H1 (cell line): ENCODE measurements at regions not wholly inside any gene's neighbourhood (a gene's known extent, or its start where the extent isn't known, plus 50 kb on each side); places are given as distances from the start of the nearest gene placed in this dataset.

Experiments used
- CTCF ChIA-PET: fragments of 300-600 bp; sonication (Branson Sonifier 250); formaldehyde crosslinking; loops from one replicate; lab custom pipeline; 2021; ENCODE audit not compliant: partially characterized antibody; lab: Charles Lee
- POLR2A ChIA-PET: fragments of 300-600 bp; sonication (Branson Sonifier 250); formaldehyde crosslinking; loops from one replicate; lab custom pipeline; 2021; ENCODE audit warnings: inconsistent platforms; ENCODE audit not compliant: partially characterized antibody; lab: Charles Lee
- DNase-seq, 2 experiments: peaks; one replicate each; pipeline versions ENCODE4 v3.0.0 to v3.0.0-alpha.2; 2010 to 2022; ENCODE audit warnings: low spot score in 2 of 2, low read depth in 1 of 2, mixed read lengths in 1 of 2
- FAIRE-seq: peaks from 2 replicates; lab custom pipeline; 2011; peaks lifted over from hg19 to GRCh38; lab: Jason Lieb, UNC
- H2AFZ ChIP-seq: 2 replicates; pipeline ENCODE4 v1.8.1; 2012; ENCODE audit warnings: low read length, inconsistent platforms
- H2AK5ac ChIP-seq: 2 replicates; pipeline ENCODE4 v1.6.1; 2013; ENCODE audit warnings: low read depth, low read length
- H2BK120ac ChIP-seq: replicated peaks from 2 replicates; pipeline ENCODE3; 2013; ENCODE audit warnings: low read depth, low read length, inconsistent platforms
- H2BK12ac ChIP-seq: 2 replicates; pipeline ENCODE4 v1.6.1; 2013; ENCODE audit warnings: low read depth, low read length
- H2BK15ac ChIP-seq: 2 replicates; pipeline ENCODE4 v1.6.1; 2013; ENCODE audit warnings: low read length
- H2BK20ac ChIP-seq: 2 replicates; pipeline ENCODE4 v1.6.1; 2013; ENCODE audit warnings: low read length
- H2BK5ac ChIP-seq: 2 replicates; pipeline ENCODE4 v1.6.1; 2013; ENCODE audit warnings: low read depth, low read length
- H3K14ac ChIP-seq: 2 replicates; pipeline ENCODE4 v1.6.1; 2013; ENCODE audit warnings: inconsistent platforms; ENCODE audit not compliant: insufficient read length
- H3K18ac ChIP-seq: 2 replicates; pipeline ENCODE4 v1.6.1; 2013; ENCODE audit warnings: low read length; ENCODE audit errors: extremely low read depth
- H3K23ac ChIP-seq: 2 replicates; pipeline ENCODE4 v1.6.1; 2013; ENCODE audit warnings: inconsistent platforms; ENCODE audit not compliant: insufficient read length
- H3K23me2 ChIP-seq: 2 replicates; pipeline ENCODE4 v1.6.1; 2013; ENCODE audit warnings: low read depth, low read length
- H3K27ac ChIP-seq: 2 replicates; pipeline ENCODE4 v1.6.1; 2011; ENCODE audit warnings: low read depth, low read length, inconsistent platforms
- H3K27me3 ChIP-seq, 4 experiments: replicated peaks in 1 of 4; 1 replicate in 1 of 4; 2 replicates in 3 of 4; pipeline versions ENCODE4 v1.6.1 to v1.8.1; 2011 to 2013; ENCODE audit warnings: low read length in 3 of 4, mild to moderate bottlenecking in 3 of 4, inconsistent platforms in 2 of 4, mixed read lengths in 2 of 4, moderate library complexity in 1 of 4; ENCODE audit not compliant: control insufficient read depth in 3 of 4, insufficient read depth in 3 of 4; ENCODE audit errors: extremely low read depth in 1 of 4
- H3K36me3 ChIP-seq, 4 experiments: 2 replicates each; pipeline versions ENCODE4 v1.6.1 to v1.8.1; 2011 to 2013; ENCODE audit warnings: mild to moderate bottlenecking in 4 of 4, low read length in 3 of 4, moderate library complexity in 2 of 4, control low read depth in 1 of 4, inconsistent platforms in 1 of 4; ENCODE audit not compliant: insufficient read depth in 4 of 4, control insufficient read depth in 2 of 4
- H3K4ac ChIP-seq: replicated peaks from 2 replicates; pipeline ENCODE3; 2013; ENCODE audit warnings: low read length, low read depth, mixed read lengths, inconsistent platforms; ENCODE audit not compliant: insufficient read length
- H3K4me1 ChIP-seq, 4 experiments: replicated peaks in 1 of 4; 1 replicate in 1 of 4; 2 replicates in 3 of 4; pipeline versions ENCODE4 v1.6.1 to v1.8.1; 2011 to 2013; ENCODE audit warnings: low read length in 3 of 4, inconsistent platforms in 2 of 4, mixed read lengths in 1 of 4; ENCODE audit not compliant: insufficient read depth in 4 of 4, control insufficient read depth in 3 of 4
- H3K4me2 ChIP-seq, 2 experiments: 2 replicates each; pipeline versions ENCODE4 v1.6.1 to v1.8.1; 2011 to 2013; ENCODE audit warnings: low read depth in 2 of 2, low read length in 2 of 2, control low read depth in 1 of 2, inconsistent platforms in 1 of 2, mild to moderate bottlenecking in 1 of 2; ENCODE audit not compliant: insufficient read depth in 1 of 2
- H3K4me3 ChIP-seq, 4 experiments: fragments of 200-600, 300-600 bp in 1 of 4; sonication (generic), shearing (Covaris generic), sonication (Bioruptor Twin) in 1 of 4; 2 replicates each; pipeline versions ENCODE4 v1.5.1 to v1.8.1; 2011 to 2016; ENCODE audit warnings: low read length in 4 of 4, low read depth in 3 of 4, control low read depth in 2 of 4, inconsistent platforms in 2 of 4, mild to moderate bottlenecking in 2 of 4, mixed read lengths in 1 of 4, moderate library complexity in 1 of 4; ENCODE audit not compliant: insufficient read depth in 2 of 4; ENCODE audit errors: extremely low read depth in 1 of 4
- H3K56ac ChIP-seq: replicated peaks from 2 replicates; pipeline ENCODE3; 2013; ENCODE audit warnings: low read depth, mild to moderate bottlenecking, mixed read lengths, low read length, inconsistent platforms; ENCODE audit not compliant: insufficient read length
- H3K79me1 ChIP-seq: 2 replicates; pipeline ENCODE4 v1.6.1; 2013; ENCODE audit warnings: low read depth, low read length, control low read depth
- H3K79me2 ChIP-seq, 2 experiments: 2 replicates each; pipeline versions ENCODE4 v1.6.1 to v1.8.1; 2012 to 2013; ENCODE audit warnings: low read length in 2 of 2, mild to moderate bottlenecking in 2 of 2, inconsistent platforms in 1 of 2; ENCODE audit not compliant: insufficient read depth in 2 of 2, control insufficient read depth in 1 of 2
- H3K9ac ChIP-seq, 4 experiments: replicated peaks in 1 of 4; 1 replicate in 1 of 4; 2 replicates in 3 of 4; pipeline versions ENCODE4 v1.6.1 to v1.8.1; 2011 to 2013; ENCODE audit warnings: low read depth in 3 of 4, low read length in 3 of 4, control low read depth in 2 of 4, mild to moderate bottlenecking in 2 of 4, moderate library complexity in 2 of 4, inconsistent platforms in 1 of 4; ENCODE audit errors: extremely low read depth in 1 of 4
- H3K9me3 ChIP-seq, 2 experiments: 2 replicates each; pipeline versions ENCODE4 v1.6.1 to v1.8.1; 2012 to 2013; ENCODE audit warnings: mild to moderate bottlenecking in 2 of 2, moderate library complexity in 2 of 2, control low read depth in 1 of 2, inconsistent platforms in 1 of 2, low read depth in 1 of 2, low read length in 1 of 2, mixed read lengths in 1 of 2; ENCODE audit not compliant: insufficient read depth in 2 of 2
- H4K20me1 ChIP-seq, 2 experiments: replicated peaks in 1 of 2; 2 replicates each; pipeline versions ENCODE3 to v1.8.1; 2011 to 2013; ENCODE audit warnings: inconsistent platforms in 2 of 2, low read length in 2 of 2, mild to moderate bottlenecking in 1 of 2; ENCODE audit not compliant: insufficient read depth in 2 of 2, control insufficient read depth in 1 of 2
- H4K5ac ChIP-seq: 2 replicates; pipeline ENCODE4 v1.6.1; 2013; ENCODE audit warnings: low read length, low read depth, mixed read lengths, inconsistent platforms; ENCODE audit not compliant: insufficient read length
- H4K8ac ChIP-seq: 2 replicates; pipeline ENCODE4 v1.8.0; 2013; ENCODE audit warnings: mild to moderate bottlenecking, moderate library complexity, low read length, inconsistent platforms; ENCODE audit not compliant: insufficient read depth; ENCODE audit errors: extremely low read depth
- H4K91ac ChIP-seq: replicated peaks from 2 replicates; pipeline ENCODE3; 2013; ENCODE audit warnings: low read length, mixed read lengths, inconsistent platforms; ENCODE audit not compliant: insufficient read length
- CHD1 ChIP-seq: IDR thresholded peaks from 2 replicates; pipeline ENCODE4 v1.6.1; 2012; ENCODE audit warnings: low read depth, low read length, improper control_type of control experiment
- CHD2 ChIP-seq: IDR thresholded peaks from 2 replicates; pipeline ENCODE4 v1.6.1; 2012; ENCODE audit warnings: low read length, improper control_type of control experiment
- CREB1 ChIP-seq: IDR thresholded peaks from 2 replicates; pipeline ENCODE4 v1.6.1; 2012; ENCODE audit warnings: inconsistent platforms
- CTBP2 ChIP-seq: IDR thresholded peaks from 2 replicates; pipeline ENCODE4 v1.7.0; 2011; ENCODE audit warnings: borderline replicate concordance, mild to moderate bottlenecking, moderate library complexity, mixed read lengths, low read length; ENCODE audit not compliant: insufficient read depth, insufficient read length
- HDAC2 ChIP-seq, 2 experiments: fragments of 300-600 bp in 1 of 2; sonication (generic) in 1 of 2; IDR thresholded peaks; 2 replicates each; pipeline ENCODE4 v1.6.1; 2011 to 2012; ENCODE audit warnings: low read depth in 2 of 2, low read length in 2 of 2, mild to moderate bottlenecking in 2 of 2, moderate library complexity in 2 of 2, borderline replicate concordance in 1 of 2, inconsistent platforms in 1 of 2
- POU5F1 ChIP-seq: IDR thresholded peaks from 2 replicates; pipeline ENCODE4 v1.6.1; 2011; ENCODE audit warnings: low read depth, mild to moderate bottlenecking, low read length, moderate library complexity
- RNF2 ChIP-seq: fragments of 200-900, 300-1000 bp; sonication (generic); IDR thresholded peaks from 2 replicates; pipeline ENCODE4 v1.7.1; 2016; ENCODE audit warnings: borderline replicate concordance, low read depth, mild to moderate bottlenecking, antibody characterized with exemption, low read length; ENCODE audit not compliant: poor library complexity, severe bottlenecking; ENCODE audit errors: missing control alignments
- SRF ChIP-seq: IDR thresholded peaks from 2 replicates; pipeline ENCODE4 v1.6.1; 2011; ENCODE audit warnings: mild to moderate bottlenecking, low read depth, low read length, moderate library complexity
- TEAD4 ChIP-seq: IDR thresholded peaks from 2 replicates; pipeline ENCODE4 v1.6.1; 2012; ENCODE audit warnings: low read depth, low read length, inconsistent platforms, mixed read lengths
- YY1 ChIP-seq: IDR thresholded peaks from 2 replicates; pipeline ENCODE4 v1.6.1; 2011; ENCODE audit warnings: low read depth, mild to moderate bottlenecking, low read length
- WGBS, 2 experiments: shearing (Covaris generic) in 1 of 2; methylation state at CpG; one replicate each; pipeline versions ENCODE4 v1.1.6 to v1.1.7; 2013 to 2015; ENCODE audit warnings: low lambda C conversion rate in 2 of 2, mixed read lengths in 2 of 2, inconsistent platforms in 1 of 2, low coverage in 1 of 2, missing lambda C conversion rate in 1 of 2; ENCODE audit not compliant: insufficient replicate concordance in 2 of 2, insufficient coverage in 1 of 2, insufficient read length in 1 of 2; ENCODE audit errors: extremely low coverage in 1 of 2, missing lambda C conversion rate in 1 of 2; 5-methylcytosine and 5-hydroxymethylcytosine counted together
- TF ChIP-seq, protein P1 (sequence below): IDR thresholded peaks from 2 replicates; pipeline ENCODE4 v1.6.1; 2012; ENCODE audit warnings: low read length, inconsistent platforms
- TF ChIP-seq, protein P2 (sequence below): IDR thresholded peaks from 2 replicates; pipeline ENCODE4 v1.6.1; 2011; ENCODE audit warnings: low read depth, mild to moderate bottlenecking, low read length; ENCODE audit not compliant: insufficient read depth

DNA sequence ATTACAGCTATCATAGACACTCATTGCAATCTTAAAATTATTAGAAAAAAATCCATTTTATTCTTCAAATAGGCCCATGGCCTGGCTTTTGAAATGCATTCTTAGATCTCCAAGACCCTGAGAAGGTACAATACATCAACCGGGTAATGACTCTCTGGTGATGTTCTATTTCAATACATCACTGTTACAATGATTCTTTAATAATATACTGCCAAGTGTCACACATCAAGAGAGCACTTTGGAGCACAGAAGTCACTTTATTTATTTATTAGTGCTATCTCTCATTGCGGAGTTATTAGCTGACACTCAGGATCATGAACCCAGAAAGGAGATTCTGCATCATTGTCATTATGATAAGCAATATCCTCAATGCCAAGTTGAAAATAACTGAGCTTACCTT is 748.5 kb upstream of the MBL2 start:
- ChIA-PET POLR2A (no interaction called here), CTCF (interaction anchor here (0.5 to 1.0 kb wide), 2 partner anchors 48 to 570 kb away, joined by 3 read pairs; no protein-coding TSS in a partner anchor)
- H3K18ac ChIP-seq: no peak overlapping the region
- FAIRE-seq: no peak
- H3K14ac ChIP-seq: no peak overlapping the region
- no peak overlapping the region for H3K4me2 ChIP-seq
- no peak overlapping the region for H2BK20ac ChIP-seq
- H3K27me3 ChIP-seq: no peaks in the 10 kb centered on the region
- no peak overlapping the region for H3K9ac ChIP-seq
- H3K23ac ChIP-seq: no peak overlapping the region
- H2AFZ ChIP-seq: no peak overlapping the region
- no peak for DNase-seq
- H2BK15ac ChIP-seq: no peak overlapping the region
- no peak overlapping the region for H4K91ac ChIP-seq
- no peaks in the 10 kb centered on the region for H4K20me1 ChIP-seq
- H3K23me2 ChIP-seq: no peaks in the 10 kb centered on the region
- no peaks in the 10 kb centered on the region for H3K79me1 ChIP-seq
- no peaks in the 10 kb centered on the region for H3K79me2 ChIP-seq
- no peak overlapping the region for H2BK5ac ChIP-seq
- no peak overlapping the region for H4K8ac ChIP-seq
- 97% methylated on average over 2 of the region's 2 CpGs; no CpG with 5 or more reads in 1 of the 2 experiments for WGBS, 2 experiments
- H2BK12ac ChIP-seq: no peak overlapping the region
- H2AK5ac ChIP-seq: no peak overlapping the region
- no peak overlapping the region for H2BK120ac ChIP-seq
- no peak overlapping the region for H3K4me3 ChIP-seq
- H4K5ac ChIP-seq: no peak overlapping the region
- H3K27ac ChIP-seq: no peak overlapping the region
- peaks cover 19 to 20% of the 10 kb centered on the region in 2 experiments for H3K9me3 ChIP-seq
- H3K4ac ChIP-seq: no peak overlapping the region
- H3K36me3 ChIP-seq: peaks cover 0 to 11% (median 4%) of the 10 kb centered on the region in 4 experiments; a peak in 3 of 8 replicates
- H3K4me1 ChIP-seq: no peaks in the 10 kb centered on the region; a peak in 1 of 7 replicates
- no peak overlapping the region for H3K56ac ChIP-seq
- TF ChIP-seq HDAC2 (IDR thresholded peaks at IDR 0.05; ENCODE audit: borderline replicate concordance in 1 of 2, low read depth in 2 of 2, low read length in 2 of 2) (no peak), YY1 (no peak), CREB1 (no peak), CTBP2 (no peak), RNF2 (no peak), POU5F1 (no peak), CHD2 (no peak), TEAD4 (no peak), CHD1 (no peak), SRF (no peak)
- TF ChIP-seq, protein P1, sequence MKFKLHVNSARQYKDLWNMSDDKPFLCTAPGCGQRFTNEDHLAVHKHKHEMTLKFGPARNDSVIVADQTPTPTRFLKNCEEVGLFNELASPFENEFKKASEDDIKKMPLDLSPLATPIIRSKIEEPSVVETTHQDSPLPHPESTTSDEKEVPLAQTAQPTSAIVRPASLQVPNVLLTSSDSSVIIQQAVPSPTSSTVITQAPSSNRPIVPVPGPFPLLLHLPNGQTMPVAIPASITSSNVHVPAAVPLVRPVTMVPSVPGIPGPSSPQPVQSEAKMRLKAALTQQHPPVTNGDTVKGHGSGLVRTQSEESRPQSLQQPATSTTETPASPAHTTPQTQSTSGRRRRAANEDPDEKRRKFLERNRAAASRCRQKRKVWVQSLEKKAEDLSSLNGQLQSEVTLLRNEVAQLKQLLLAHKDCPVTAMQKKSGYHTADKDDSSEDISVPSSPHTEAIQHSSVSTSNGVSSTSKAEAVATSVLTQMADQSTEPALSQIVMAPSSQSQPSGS: no peak
- TF ChIP-seq, protein P2, sequence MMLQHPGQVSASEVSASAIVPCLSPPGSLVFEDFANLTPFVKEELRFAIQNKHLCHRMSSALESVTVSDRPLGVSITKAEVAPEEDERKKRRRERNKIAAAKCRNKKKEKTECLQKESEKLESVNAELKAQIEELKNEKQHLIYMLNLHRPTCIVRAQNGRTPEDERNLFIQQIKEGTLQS: no peak
